Fibroblast of pulmonary artery (primary cell): ENCODE measurements at regions not wholly inside any gene's neighbourhood (a gene's known extent, or its start where the extent isn't known, plus 50 kb on each side); places are given as distances from the start of the nearest gene placed in this dataset.

Source experiments
- DNase-seq: peaks from one replicate; pipeline ENCODE4 v3.0.0-alpha.2; 2010; ENCODE audit warnings: low read depth
- H3K4me3 ChIP-seq: replicated peaks from 2 replicates; pipeline ENCODE4 v1.5.1; 2011; ENCODE audit warnings: low read depth, mild to moderate bottlenecking, control low read depth, low read length, moderate library complexity
- TF ChIP-seq, protein P1 (sequence below): IDR thresholded peaks from 2 replicates; pipeline ENCODE4 v1.5.1; 2011; ENCODE audit warnings: mild to moderate bottlenecking, control low read depth, low read length, inconsistent platforms; ENCODE audit errors: missing control alignments

DNA sequence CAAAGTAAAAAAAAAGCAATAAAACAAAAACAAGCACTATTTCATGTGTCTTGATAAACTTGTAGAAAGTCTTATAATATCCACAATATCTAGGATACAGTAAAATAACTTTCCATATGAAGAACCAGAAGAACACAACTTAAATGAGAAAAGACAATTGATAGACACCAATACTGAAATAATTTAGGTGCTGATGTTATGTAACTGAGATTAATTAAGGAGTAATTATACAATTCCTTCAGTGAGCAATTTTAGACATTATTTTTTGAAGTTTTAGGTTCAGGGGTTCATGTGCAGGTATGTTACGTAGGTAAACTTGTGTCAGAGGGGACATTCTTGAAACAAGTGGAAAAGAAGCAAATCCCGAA lies 88.3 kb upstream of the VPREB1 start:
- no peak overlapping the region for H3K4me3 ChIP-seq
- TF ChIP-seq, protein P1, sequence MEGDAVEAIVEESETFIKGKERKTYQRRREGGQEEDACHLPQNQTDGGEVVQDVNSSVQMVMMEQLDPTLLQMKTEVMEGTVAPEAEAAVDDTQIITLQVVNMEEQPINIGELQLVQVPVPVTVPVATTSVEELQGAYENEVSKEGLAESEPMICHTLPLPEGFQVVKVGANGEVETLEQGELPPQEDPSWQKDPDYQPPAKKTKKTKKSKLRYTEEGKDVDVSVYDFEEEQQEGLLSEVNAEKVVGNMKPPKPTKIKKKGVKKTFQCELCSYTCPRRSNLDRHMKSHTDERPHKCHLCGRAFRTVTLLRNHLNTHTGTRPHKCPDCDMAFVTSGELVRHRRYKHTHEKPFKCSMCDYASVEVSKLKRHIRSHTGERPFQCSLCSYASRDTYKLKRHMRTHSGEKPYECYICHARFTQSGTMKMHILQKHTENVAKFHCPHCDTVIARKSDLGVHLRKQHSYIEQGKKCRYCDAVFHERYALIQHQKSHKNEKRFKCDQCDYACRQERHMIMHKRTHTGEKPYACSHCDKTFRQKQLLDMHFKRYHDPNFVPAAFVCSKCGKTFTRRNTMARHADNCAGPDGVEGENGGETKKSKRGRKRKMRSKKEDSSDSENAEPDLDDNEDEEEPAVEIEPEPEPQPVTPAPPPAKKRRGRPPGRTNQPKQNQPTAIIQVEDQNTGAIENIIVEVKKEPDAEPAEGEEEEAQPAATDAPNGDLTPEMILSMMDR, result no peak
- DNase-seq, result no peak

DNA sequence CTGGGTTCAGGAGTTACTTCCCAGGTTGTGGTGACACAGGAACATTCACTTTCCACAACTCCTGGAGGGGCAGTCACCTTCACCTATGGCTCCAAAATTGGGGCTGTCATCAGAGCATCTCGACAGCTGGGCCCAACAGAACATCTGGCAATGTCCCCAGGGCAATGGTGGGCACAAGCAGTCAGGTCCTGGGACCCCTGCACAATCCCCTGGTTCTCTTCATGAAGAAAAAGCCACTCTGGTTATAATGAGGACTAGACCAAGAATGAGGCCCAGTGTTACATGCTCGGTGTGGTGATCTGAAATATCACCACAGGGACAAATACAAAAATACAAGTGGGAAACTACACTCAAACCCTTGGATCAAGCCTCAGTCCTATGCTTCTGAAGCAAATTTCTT lies 89.0 kb upstream of the VPREB1 start:
- H3K4me3 ChIP-seq, result no peak overlapping the region
- DNase-seq, result no peak
- TF ChIP-seq, protein P1, result no peak

DNA sequence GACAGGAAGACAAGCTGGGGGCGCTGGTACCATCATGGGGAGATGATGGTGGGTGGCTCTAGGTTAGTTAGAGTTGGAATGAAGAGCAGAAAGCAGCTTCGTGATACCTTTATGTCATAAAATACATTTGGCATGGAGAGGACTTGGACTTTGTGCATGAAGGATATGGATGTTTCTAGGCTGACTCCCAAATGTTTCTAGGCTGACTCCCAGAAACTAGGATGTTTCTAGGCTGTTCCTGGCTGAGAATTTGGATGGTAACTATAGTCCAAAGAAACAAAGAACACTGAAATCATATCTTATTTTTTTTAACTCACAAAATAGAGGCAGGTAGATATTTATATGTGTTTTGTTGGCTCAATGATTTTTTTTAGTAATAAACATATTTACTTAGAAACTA lies 89.4 kb upstream of the VPREB1 start:
- DNase-seq, result no peak
- no peak overlapping the region for H3K4me3 ChIP-seq
- TF ChIP-seq, protein P1, result no peak

DNA sequence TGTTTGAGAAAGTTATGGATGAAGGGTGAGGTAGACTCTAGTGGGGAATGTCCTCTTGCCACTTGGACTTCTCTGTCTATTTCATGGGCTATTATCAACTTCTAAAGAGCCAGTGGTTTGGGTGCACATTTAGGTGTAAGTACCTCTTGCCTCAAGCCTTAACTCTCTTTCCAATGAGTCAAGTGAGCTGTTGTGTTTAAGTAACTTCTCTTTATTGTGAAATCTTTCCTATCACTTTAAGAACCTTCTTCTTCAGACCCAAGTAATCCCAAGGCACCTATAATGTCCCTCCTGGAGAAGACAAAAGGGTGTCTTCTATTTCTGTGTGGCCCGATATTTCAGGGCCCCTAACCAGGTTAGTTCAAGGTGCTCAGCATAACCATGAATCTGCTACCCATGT lies 90.5 kb upstream of the VPREB1 start:
- H3K4me3 ChIP-seq, result no peak overlapping the region
- DNase-seq, result no peak
- TF ChIP-seq, protein P1, result no peak

DNA sequence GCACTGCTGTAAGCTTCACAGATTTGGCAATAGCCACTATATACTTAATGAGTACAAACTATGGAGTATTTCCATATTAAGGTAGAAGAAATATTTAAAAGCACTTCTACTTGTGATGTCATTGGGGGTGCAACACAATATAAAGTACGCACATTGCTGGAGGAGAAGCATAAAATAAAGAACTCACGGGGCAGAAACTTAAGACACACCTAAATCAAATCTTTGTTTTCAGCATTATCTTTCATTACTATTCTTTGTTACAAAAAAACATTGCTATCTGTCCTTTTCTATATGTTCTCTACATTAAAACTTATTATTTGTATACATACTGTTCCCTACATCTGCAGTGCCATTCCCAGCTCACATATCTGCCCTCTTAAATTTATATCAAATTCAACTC lies 93.3 kb upstream of the VPREB1 start:
- TF ChIP-seq, protein P1, result no peak
- no peak for DNase-seq
- H3K4me3 ChIP-seq, result no peak overlapping the region

DNA sequence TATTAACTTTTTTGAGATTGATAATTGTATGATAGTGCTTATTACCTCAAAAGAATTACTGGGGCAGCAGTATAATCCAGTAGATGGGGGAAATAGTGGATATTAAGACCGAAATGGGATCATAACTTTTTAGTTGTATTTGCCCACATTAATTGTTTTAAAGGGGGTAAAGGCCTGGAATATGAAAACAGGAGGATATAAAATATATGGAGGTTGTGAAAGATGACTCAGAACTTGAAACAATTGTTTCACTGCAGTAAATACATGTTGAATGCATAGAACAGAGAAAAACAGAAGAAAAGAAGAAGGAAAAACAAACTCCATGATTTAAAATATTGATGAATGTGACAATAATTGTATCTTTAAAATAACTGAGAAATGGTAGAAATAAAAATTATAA lies 94.1 kb upstream of the VPREB1 start:
- DNase-seq, result no peak
- no peak overlapping the region for H3K4me3 ChIP-seq
- TF ChIP-seq, protein P1, result no peak

DNA sequence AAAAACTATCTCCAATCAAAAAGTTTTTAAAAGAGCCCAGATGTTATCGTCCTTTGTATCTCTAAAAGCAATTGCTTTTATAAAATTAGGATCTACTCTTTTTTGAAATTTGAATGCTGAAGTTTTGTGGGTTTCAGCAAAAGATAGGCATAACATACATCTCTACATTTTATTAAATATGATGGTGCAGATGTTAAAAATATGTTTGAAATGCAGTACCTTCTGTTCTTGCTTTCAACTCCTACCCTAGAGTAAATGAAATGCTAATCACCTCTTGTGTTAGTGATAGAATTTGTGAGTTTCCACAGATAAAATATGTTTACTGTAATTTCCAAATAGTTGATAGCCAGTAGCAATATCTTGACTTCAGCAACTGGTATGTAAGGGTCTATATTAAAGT lies 95.7 kb upstream of the VPREB1 start:
- TF ChIP-seq, protein P1, result no peak
- H3K4me3 ChIP-seq, result no peak overlapping the region
- no peak for DNase-seq
